Heart right ventricle (tissue), 16 donors: ENCODE measurements at regions not wholly inside any gene's neighbourhood (a gene's known extent, or its start where the extent isn't known, plus 50 kb on each side); places are given as distances from the start of the nearest gene placed in this dataset.

Source experiments
- ATAC-seq, 8 donors: fragments of 200-7000 bp; cut with Tn5 transposase; one replicate each; pipeline ENCODE4 v1.9.1; 2020; ENCODE audit warnings: mild to moderate bottlenecking in 8 of 8, moderate library complexity in 8 of 8, moderate number of reproducible peaks in 1 of 8
- DNase-seq, 2 donors: peaks; one replicate each; pipeline ENCODE4 v3.0.0-alpha.2; 2020
- H3K27ac ChIP-seq, 10 donors: fragments of 200-600 bp; sonication (generic) in 2 of 10; one replicate each; pipeline versions ENCODE4 v1.5.0 to v1.8.0; 2020 to 2022; ENCODE audit warnings: mild to moderate bottlenecking in 3 of 10
- H3K27me3 ChIP-seq, 7 donors: fragments of 200-600 bp; one replicate each; pipeline ENCODE4 v1.8.0; 2021 to 2022; ENCODE audit warnings: mild to moderate bottlenecking in 2 of 7
- H3K36me3 ChIP-seq, 9 donors: fragments of 200-600 bp; sonication (generic) in 1 of 9; one replicate each; pipeline versions ENCODE4 v1.5.0 to v1.8.0; 2020 to 2022; ENCODE audit warnings: mild to moderate bottlenecking in 2 of 9
- H3K4me1 ChIP-seq, 9 donors: fragments of 200-600 bp; sonication (generic) in 1 of 9; one replicate each; pipeline versions ENCODE4 v1.5.0 to v1.8.0; 2020 to 2022; ENCODE audit warnings: mild to moderate bottlenecking in 4 of 9
- H3K4me3 ChIP-seq, 10 donors: fragments of 200-600 bp; sonication (generic) in 2 of 10; one replicate each; pipeline versions ENCODE4 v1.5.0 to v1.8.0; 2020 to 2022; ENCODE audit warnings: mild to moderate bottlenecking in 7 of 10, moderate library complexity in 2 of 10
- H3K9me3 ChIP-seq, 11 donors: fragments of 200-600 bp in 10 of 11; sonication (generic) in 2 of 11; one replicate each; pipeline versions ENCODE4 v1.5.0 to v1.8.0; 2013 to 2022; ENCODE audit warnings: mild to moderate bottlenecking in 2 of 11, control low read depth in 1 of 11, moderate library complexity in 1 of 11
- WGBS, 2 donors: extraction: QIAGEN DNeasy Blood & Tissue Kit; methylation state at CpG; one replicate each; pipeline ENCODE4 v1.1.7; 2013; ENCODE audit warnings: inconsistent platforms in 1 of 2; 5-methylcytosine and 5-hydroxymethylcytosine counted together
- intact Hi-C, 10 donors: fragments of 100-400 bp; cut with DNase I; formaldehyde crosslinking; loops; one replicate each; pipeline versions ENCODE4 v1.11.1 to v1.14.2; 2022
- TF ChIP-seq, protein P1 (sequence below), 9 donors: fragments of 200-600 bp; sonication (generic) in 2 of 9; IDR thresholded peaks; one replicate each; pipeline versions ENCODE4 v1.5.0 to v1.8.0; 2021 to 2022; ENCODE audit warnings: antibody characterized with exemption in 9 of 9, mild to moderate bottlenecking in 5 of 9, moderate library complexity in 1 of 9
- donor health status: Arrhythmogenic right ventricular cardiomyopathy.
- donor health status: ischemic (EF 13 %, LVEDD 7.1; RV severe dilation, severe dysfunction).
- donor health status: healthy with polysubstance abuse.
- donor health status: DM: no; HTN: yes; CAD: no.
- donor health status: DM: no; HTN: no; CAD: no.
- donor health status: ischemic (EF 25% LVEDD 6.9; RV normal size, moderate dysfunction).
- donor health status: ischemic (EF 25% LVEDD 5.7; RV mildly dilated, moderate dysfunction).
- donor health status: healthy.
- donor health status: DM: yes; HTN: yes; CAD: no.
- donor health status: Ischemic cardiomyopathy.
- donor health status: ischemic (EF 35%, LVEDD 5.7; RV mildly dilated, moderate dysfunction).
- donor health status: nonischemic (EF 11% LVEDD 7.7; RV severe dilation, severe dysfunction).
- donor health status: DM: yes; HTN: yes; CAD: no.
- donor health status: PGD.
- donor health status: ischemic (EF 29% LVEDD 5.4; RV normal size, mild dysfunction).
- donor health status: nonischemic (EF 23%, LVEDD 6.1; RV moderate dilation, normal function).

DNA sequence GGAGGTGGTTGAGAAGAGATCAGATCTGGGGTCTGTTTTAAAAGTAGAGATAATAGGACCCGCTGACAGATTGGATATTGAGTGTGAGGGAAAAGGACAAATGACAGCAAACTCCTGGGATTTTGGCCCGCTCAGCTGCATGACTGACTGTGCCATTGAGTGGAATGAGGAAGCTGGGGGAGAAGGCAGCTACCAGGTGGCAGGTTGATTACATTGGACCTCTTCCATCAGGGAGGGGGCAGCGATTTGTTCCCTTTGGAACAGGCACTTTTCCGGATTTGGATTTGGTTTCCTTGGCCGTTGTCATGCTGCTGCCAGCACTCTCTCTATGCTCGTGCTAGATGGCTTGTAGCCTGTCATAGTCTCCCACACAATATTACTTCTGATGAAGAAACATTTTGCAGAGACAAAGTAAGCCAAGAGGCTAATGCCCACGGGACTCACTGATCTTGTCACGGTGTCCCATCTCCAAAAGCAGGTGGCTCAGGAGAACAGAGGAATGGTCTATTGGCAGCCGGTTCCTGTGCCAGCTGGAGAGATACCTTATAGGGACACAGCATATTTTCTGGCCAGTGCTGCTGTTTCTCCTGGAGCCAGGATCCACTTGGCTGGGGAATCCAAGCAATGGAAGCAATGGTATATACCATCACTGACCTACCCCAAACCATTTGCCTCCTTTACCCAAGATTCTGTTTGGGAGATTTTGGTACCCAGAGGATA is 69.1 kb upstream of the WAC start:
- Histone ChIP-seq H3K27ac (no peak overlapping the region), H3K9me3 (peaks cover 0 to under 1% (median 0%) of the 10 kb centered on the region in 11 donors), H3K4me3 (no peak overlapping the region), H3K4me1 (peaks cover 0 to 7% (median 0%) of the 10 kb centered on the region in 9 donors), H3K27me3 (peaks cover 0 to under 1% (median 0%) of the 10 kb centered on the region in 7 donors), H3K36me3 (no peaks in the 10 kb centered on the region)
- DNase-seq (no peak), ATAC-seq (no peak)
- WGBS, 2 donors = 60 to 71% methylated on average over 9 of the region's 9 CpGs
- TF ChIP-seq, protein P1, sequence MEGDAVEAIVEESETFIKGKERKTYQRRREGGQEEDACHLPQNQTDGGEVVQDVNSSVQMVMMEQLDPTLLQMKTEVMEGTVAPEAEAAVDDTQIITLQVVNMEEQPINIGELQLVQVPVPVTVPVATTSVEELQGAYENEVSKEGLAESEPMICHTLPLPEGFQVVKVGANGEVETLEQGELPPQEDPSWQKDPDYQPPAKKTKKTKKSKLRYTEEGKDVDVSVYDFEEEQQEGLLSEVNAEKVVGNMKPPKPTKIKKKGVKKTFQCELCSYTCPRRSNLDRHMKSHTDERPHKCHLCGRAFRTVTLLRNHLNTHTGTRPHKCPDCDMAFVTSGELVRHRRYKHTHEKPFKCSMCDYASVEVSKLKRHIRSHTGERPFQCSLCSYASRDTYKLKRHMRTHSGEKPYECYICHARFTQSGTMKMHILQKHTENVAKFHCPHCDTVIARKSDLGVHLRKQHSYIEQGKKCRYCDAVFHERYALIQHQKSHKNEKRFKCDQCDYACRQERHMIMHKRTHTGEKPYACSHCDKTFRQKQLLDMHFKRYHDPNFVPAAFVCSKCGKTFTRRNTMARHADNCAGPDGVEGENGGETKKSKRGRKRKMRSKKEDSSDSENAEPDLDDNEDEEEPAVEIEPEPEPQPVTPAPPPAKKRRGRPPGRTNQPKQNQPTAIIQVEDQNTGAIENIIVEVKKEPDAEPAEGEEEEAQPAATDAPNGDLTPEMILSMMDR (IDR thresholded peaks at IDR 0.05) = no peak
- intact Hi-C loops = no loop called here

DNA sequence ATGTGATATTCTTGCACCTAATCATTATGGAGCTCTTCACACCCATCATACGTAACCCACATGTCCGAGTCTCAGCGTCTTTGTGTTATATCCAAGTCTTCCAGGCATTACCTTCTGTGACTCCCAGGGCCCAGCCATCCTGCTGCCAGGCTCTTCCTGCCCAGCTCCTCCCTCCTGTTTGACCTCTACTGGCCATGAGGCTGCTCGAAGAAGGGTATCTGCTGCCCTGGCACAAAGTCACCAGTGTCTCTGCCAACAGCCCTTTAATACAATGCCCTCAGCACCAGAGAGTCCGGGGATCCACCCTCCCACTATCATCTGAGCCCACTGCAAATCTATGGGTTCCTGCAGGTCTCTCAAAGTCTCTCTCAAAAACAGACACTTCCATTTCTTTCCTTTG is 65.3 kb upstream of the WAC start:
- Histone ChIP-seq H3K27me3 (no peaks in the 10 kb centered on the region), H3K36me3 (no peaks in the 10 kb centered on the region), H3K9me3 (no peaks in the 10 kb centered on the region), H3K4me3 (no peak overlapping the region), H3K4me1 (peaks cover 0 to 7% (median 0%) of the 10 kb centered on the region in 9 donors), H3K27ac (peak overlapping the region in 1 of 10 donors; percentile 28)
- TF ChIP-seq, protein P1 (IDR thresholded peaks at IDR 0.05) = no peak
- intact Hi-C loops = no loop called here
- WGBS, 2 donors = 54 to 65% methylated on average over 5 of the region's 5 CpGs
- DNase-seq (peak in 1 of 2 donors; percentile 28), ATAC-seq (peak; percentile 75 to 96 (median 90))

DNA sequence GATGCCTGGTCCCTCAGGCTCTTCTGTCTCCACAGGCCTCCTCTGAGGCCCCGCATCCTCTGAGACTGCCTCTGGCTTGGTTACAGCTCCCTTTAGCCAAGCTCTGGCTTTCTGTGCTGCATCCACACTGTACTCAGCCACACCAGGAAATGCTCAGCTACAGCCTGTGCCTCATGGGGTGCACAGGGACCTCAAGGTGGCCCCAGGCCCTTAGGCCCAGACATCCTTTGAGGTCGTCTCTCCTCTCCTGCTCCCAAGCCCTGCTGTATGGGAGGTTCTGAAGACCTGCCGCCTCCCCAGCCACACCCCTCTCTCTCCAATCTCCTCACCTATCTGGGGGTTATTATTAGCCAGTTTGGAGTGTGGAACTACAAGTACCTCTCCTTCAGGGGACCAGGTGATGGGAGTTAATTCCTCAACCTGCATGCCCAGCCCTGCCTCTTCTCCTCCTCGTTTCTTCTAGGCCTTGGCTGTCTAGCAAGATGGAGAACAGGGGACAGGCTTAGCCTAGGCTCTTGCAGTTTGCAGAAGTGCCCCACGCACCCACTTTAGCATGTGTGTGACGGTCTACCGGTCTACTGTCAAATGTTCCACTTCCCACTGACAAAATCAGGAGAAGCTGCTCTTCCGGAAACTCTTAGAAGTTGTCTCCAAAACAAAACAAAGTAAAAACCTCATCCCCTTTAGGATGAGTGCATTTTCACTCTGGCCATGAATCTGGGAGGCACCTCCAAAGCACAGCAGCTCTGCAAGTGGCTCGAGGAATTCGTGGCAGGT is 64.0 kb upstream of the WAC start:
- no peak overlapping the region for H3K27ac ChIP-seq
- TF ChIP-seq, protein P1 (IDR thresholded peaks at IDR 0.05) = no peak
- no peak overlapping the region for H3K4me3 ChIP-seq
- DNase-seq (no peak), ATAC-seq (peak in 2 of 8 donors; percentile 18 to 27)
- no peaks in the 10 kb centered on the region for H3K36me3 ChIP-seq
- WGBS, 2 donors = 87% methylated on average over 10 of the region's 10 CpGs
- intact Hi-C loops = no loop called here
- no peaks in the 10 kb centered on the region for H3K9me3 ChIP-seq
- H3K4me1 ChIP-seq = peaks cover 0 to 7% (median 0%) of the 10 kb centered on the region in 9 donors
- H3K27me3 ChIP-seq = no peaks in the 10 kb centered on the region

DNA sequence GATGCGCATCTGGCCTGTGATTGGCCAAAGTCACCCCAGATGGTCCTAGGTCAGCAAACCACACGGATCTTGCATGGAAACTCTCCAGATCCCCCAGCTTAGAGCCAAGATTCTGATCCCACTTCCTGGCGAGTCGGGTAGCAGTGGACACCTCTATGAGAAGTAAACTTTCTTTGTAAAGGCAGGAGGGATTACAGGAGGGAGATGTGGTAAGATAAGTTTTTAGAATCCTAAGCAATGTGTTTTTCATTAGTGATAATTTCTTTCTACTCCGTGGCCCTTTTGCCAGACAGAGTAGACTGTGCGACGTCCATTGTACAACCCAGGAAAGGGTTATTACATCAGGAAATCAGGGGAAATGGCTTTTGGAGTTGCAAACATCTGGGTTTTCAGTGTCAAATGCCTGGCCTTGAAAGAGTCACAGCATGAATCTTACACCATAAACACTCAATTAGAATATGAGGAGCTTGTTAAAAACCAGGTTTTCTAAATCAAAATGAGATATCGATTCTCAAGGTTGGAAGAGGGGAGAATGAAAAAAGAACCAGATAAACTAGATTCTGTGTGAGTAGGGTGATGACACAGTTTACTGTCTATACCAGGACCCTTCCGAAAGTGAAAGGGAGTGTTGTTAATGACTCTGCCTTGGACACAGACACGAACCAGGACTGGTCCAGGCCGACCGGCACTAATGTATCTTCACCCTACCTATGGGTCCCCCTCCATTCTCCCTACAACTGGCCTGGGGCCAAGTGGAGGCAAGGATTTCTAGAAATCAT is 61.9 kb upstream of the WAC start:
- Histone ChIP-seq H3K27ac (no peak overlapping the region), H3K4me1 (peaks cover 0 to 7% (median 0%) of the 10 kb centered on the region in 9 donors), H3K9me3 (no peaks in the 10 kb centered on the region), H3K4me3 (peak overlapping the region in 1 of 10 donors; percentile 6), H3K36me3 (no peaks in the 10 kb centered on the region), H3K27me3 (no peaks in the 10 kb centered on the region)
- ATAC-seq = no peak
- intact Hi-C loops = no loop called here
- DNase-seq = no peak
- WGBS, 2 donors = 59 to 66% methylated on average over 12 of the region's 12 CpGs
- TF ChIP-seq, protein P1 (IDR thresholded peaks at IDR 0.05) = no peak
